Activated CD8-positive, alpha-beta T cell treated with anti-CD3 and anti-CD28 coated beads for 36 hours (primary cell): ENCODE measurements at regions not wholly inside any gene's neighbourhood (a gene's known extent, or its start where the extent isn't known, plus 50 kb on each side); places are given as distances from the start of the nearest gene placed in this dataset.

Experiments used
- ATAC-seq: fragments of 200-7000 bp; cut with Tn5 transposase; one replicate; pipeline ENCODE4 v1.10.0; 2021; ENCODE audit warnings: mild to moderate bottlenecking, moderate library complexity
- CTCF ChIA-PET: fragments of 350-600 bp; sonication (Branson Sonifier 250); formaldehyde crosslinking; loops from one replicate; lab custom pipeline; 2021; ENCODE audit warnings: antibody characterized with exemption; lab: Charles Lee
- POLR2A ChIA-PET: fragments of 350-600 bp; sonication (Branson Sonifier 250); formaldehyde crosslinking; loops from one replicate; lab custom pipeline; 2021; ENCODE audit warnings: antibody characterized with exemption; lab: Charles Lee
- DNase-seq: peaks from one replicate; pipeline ENCODE4 v3.0.0-alpha.2; 2020
- H3K27ac Mint-ChIP-seq: one replicate; pipeline ENCODE4 v1.8.0; 2021; ENCODE audit warnings: mild to moderate bottlenecking, mixed read lengths
- H3K27me3 Mint-ChIP-seq: one replicate; pipeline ENCODE4 v1.8.0; 2021; ENCODE audit warnings: mixed read lengths
- H3K36me3 Mint-ChIP-seq: one replicate; pipeline ENCODE4 v1.8.0; 2021; ENCODE audit warnings: low read depth, mixed read lengths
- H3K4me1 Mint-ChIP-seq: one replicate; pipeline ENCODE4 v1.8.0; 2021; ENCODE audit warnings: low read depth, mixed read lengths
- H3K4me3 Mint-ChIP-seq: one replicate; pipeline ENCODE4 v1.8.0; 2021; ENCODE audit warnings: mild to moderate bottlenecking, moderate library complexity, mixed read lengths
- H3K9me3 Mint-ChIP-seq: one replicate; pipeline ENCODE4 v1.8.0; 2021; ENCODE audit warnings: mixed read lengths
- intact Hi-C: fragments of 100-400 bp; cut with micrococcal nuclease; formaldehyde crosslinking; loops from one replicate; pipeline ENCODE4 v1.10.0; 2022
- TF ChIP-seq, protein P1 (sequence below): fragments of 200-600 bp; IDR thresholded peaks from one replicate; pipeline ENCODE4 v1.8.0; 2022; ENCODE audit warnings: antibody characterized with exemption, mild to moderate bottlenecking

DNA sequence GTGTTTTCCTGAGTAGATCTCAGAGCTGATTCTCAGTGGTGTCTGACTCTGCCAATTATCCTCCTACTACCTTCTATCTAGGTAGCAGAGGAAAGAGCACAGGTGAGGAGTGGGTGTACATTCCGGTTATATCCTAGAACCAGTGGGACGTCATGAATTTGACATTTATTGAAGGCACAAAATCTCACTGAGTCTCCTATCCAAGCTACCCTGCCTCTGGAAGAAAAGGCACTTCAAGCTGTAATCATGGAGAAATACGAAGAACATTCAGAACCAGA is 952.2 kb downstream of the TUSC7 start:
- ATAC-seq (no peak), DNase-seq (no peak)
- TF ChIP-seq, protein P1, sequence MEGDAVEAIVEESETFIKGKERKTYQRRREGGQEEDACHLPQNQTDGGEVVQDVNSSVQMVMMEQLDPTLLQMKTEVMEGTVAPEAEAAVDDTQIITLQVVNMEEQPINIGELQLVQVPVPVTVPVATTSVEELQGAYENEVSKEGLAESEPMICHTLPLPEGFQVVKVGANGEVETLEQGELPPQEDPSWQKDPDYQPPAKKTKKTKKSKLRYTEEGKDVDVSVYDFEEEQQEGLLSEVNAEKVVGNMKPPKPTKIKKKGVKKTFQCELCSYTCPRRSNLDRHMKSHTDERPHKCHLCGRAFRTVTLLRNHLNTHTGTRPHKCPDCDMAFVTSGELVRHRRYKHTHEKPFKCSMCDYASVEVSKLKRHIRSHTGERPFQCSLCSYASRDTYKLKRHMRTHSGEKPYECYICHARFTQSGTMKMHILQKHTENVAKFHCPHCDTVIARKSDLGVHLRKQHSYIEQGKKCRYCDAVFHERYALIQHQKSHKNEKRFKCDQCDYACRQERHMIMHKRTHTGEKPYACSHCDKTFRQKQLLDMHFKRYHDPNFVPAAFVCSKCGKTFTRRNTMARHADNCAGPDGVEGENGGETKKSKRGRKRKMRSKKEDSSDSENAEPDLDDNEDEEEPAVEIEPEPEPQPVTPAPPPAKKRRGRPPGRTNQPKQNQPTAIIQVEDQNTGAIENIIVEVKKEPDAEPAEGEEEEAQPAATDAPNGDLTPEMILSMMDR, result no peak
- H3K4me3 Mint-ChIP-seq, result no peak overlapping the region
- no peaks in the 10 kb centered on the region for H3K27me3 Mint-ChIP-seq
- CTCF ChIA-PET, result no interaction called here
- H3K27ac Mint-ChIP-seq, result no peak overlapping the region
- intact Hi-C loops, result no loop called here
- H3K9me3 Mint-ChIP-seq, result peaks cover 1% of the 10 kb centered on the region
- no peaks in the 10 kb centered on the region for H3K36me3 Mint-ChIP-seq
- POLR2A ChIA-PET, result no interaction called here
- H3K4me1 Mint-ChIP-seq, result no peaks in the 10 kb centered on the region

DNA sequence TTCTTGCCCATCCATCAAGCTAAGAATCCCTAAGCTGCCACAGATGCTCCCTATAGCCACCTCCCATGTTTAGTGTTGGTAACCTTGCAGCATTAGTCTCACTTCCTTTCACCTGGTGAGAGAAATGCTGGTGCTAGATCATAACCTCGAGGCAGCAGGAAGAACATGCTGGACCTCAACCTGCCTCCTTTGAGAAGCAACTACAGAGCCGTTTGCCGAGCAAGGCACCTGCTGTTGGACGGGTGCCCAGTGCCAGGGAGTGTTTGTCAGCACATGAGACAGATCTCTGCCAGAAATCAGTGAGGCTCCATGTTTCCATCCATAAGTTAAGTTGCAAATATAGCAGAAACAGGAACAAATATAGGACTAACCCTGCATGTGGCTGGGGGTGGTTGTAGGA is 955.7 kb downstream of the TUSC7 start:
- TF ChIP-seq, protein P1, result no peak
- no peak for ATAC-seq
- DNase-seq, result no peak
- Mint-ChIP-seq H3K27me3 (no peaks in the 10 kb centered on the region), H3K27ac (no peak overlapping the region), H3K4me3 (no peak overlapping the region), H3K36me3 (no peaks in the 10 kb centered on the region), H3K9me3 (peaks cover 2% of the 10 kb centered on the region), H3K4me1 (no peaks in the 10 kb centered on the region)
- ChIA-PET CTCF (no interaction called here), POLR2A (no interaction called here)
- intact Hi-C loops, result no loop called here

DNA sequence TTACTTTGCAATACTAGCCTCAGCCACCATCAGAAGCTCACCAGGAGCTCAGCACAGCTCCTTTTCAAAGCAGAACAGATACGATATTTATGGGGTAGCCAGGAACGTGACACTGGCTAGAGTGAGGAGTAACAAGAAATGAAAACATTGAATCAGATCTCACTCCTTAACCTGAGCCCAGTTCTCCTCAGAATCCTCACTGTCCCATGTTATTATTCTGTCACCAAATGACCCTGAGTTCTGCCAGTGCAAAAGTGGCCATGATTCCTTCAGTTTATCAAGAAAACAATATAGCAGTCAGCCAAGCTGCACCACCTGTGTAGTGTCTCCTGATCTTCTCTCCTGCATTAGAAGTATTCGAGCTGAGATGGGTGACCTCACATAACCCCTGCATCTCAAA is 956.7 kb downstream of the TUSC7 start:
- H3K4me3 Mint-ChIP-seq, result no peak overlapping the region

DNA sequence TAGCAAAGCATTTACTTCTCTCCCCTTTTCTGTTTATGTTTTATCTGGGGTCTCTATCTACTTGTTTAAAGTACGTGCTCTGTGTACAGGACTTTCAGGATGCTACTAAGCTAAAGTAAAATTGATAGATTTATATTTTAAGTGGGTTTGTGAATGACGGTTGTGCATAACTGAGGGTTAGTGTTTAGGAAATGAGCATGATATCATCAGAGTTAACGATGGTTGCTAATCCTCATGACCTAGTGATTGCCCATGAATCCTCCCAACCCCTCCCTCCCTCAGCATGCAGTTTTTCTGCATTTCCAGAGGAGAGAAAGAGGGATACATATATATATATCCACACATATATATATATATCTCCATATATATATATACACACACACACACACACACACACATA is 957.2 kb downstream of the TUSC7 start:
- Mint-ChIP-seq H3K27me3 (no peaks in the 10 kb centered on the region), H3K27ac (no peak overlapping the region), H3K4me3 (no peak overlapping the region), H3K36me3 (no peaks in the 10 kb centered on the region), H3K9me3 (peaks cover 3% of the 10 kb centered on the region), H3K4me1 (no peaks in the 10 kb centered on the region)
- DNase-seq (no peak), ATAC-seq (no peak)
- POLR2A ChIA-PET, result interaction anchor here (0.5 kb wide), 1 partner anchor 882 kb away, joined by 3 read pairs; no protein-coding TSS in a partner anchor
- intact Hi-C loops, result no loop called here
- TF ChIP-seq, protein P1, result no peak
- CTCF ChIA-PET, result no interaction called here

More for the DNA sequence above, 956.7 kb downstream of the TUSC7 start:
- Mint-ChIP-seq H3K27me3 (no peaks in the 10 kb centered on the region), H3K36me3 (no peaks in the 10 kb centered on the region), H3K27ac (no peak overlapping the region), H3K4me1 (no peaks in the 10 kb centered on the region), H3K9me3 (peaks cover 3% of the 10 kb centered on the region)
- no peak for DNase-seq
- TF ChIP-seq, protein P1, result no peak
- intact Hi-C loops, result no loop called here
- POLR2A ChIA-PET, result interaction anchor here (0.5 kb wide), 1 partner anchor 881 kb away, joined by 3 read pairs; no protein-coding TSS in a partner anchor
- no peak for ATAC-seq
- CTCF ChIA-PET, result no interaction called here

DNA sequence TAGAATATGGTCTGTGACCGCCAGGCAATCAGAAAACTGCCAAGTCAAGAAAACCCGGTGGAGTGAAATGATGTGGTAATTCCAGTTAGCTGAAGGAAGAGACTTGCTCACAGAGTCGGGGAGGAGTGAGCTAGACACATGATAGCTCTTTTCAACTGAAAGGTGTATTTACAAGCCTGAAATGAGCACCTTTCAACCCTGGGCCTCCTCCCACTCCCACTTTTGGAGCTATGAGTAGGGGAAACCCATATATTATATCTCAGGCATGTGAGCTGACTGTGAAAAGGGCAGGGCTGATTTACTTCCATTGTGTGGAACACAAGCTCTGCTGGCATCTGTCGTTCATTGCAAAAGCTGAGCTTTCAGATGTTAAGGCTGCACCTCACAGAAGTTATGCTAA is 960.2 kb downstream of the TUSC7 start:
- peaks cover 3% of the 10 kb centered on the region for H3K9me3 Mint-ChIP-seq
- TF ChIP-seq, protein P1, result no peak
- intact Hi-C loops, result no loop called here
- no peaks in the 10 kb centered on the region for H3K27me3 Mint-ChIP-seq
- H3K27ac Mint-ChIP-seq, result no peak overlapping the region
- ChIA-PET CTCF (interaction anchor here (1.2 kb wide), 1 partner anchor 11 kb away, joined by 3 read pairs; no protein-coding TSS in a partner anchor), POLR2A (no interaction called here)
- H3K4me1 Mint-ChIP-seq, result no peaks in the 10 kb centered on the region
- DNase-seq, result no peak
- no peak overlapping the region for H3K4me3 Mint-ChIP-seq
- no peak for ATAC-seq
- no peaks in the 10 kb centered on the region for H3K36me3 Mint-ChIP-seq
